GM23338 (cell line): ENCODE measurements at regions not wholly inside any gene's neighbourhood (a gene's known extent, or its start where the extent isn't known, plus 50 kb on each side); places are given as distances from the start of the nearest gene placed in this dataset.

Experiments
- ATAC-seq: fragments of 200-7000 bp; cut with Tn5 transposase; 3 replicates; pipeline ENCODE4 v1.9.1; 2020
- DNase-seq: peaks from one replicate; pipeline ENCODE4 v3.0.0-alpha.2; 2015; ENCODE audit warnings: low spot score
- H2AFZ ChIP-seq: fragments of 200-600 bp; sonication (generic); 2 replicates; pipeline ENCODE4 v1.8.0; 2016; ENCODE audit warnings: antibody characterized with exemption, mild to moderate bottlenecking, moderate library complexity
- H3F3A ChIP-seq: fragments of 200-600 bp; sonication (generic); replicated peaks from 2 replicates; pipeline ENCODE4 v1.8.0; 2017; ENCODE audit warnings: antibody characterized with exemption, mixed run types, low read depth
- H3K27ac ChIP-seq: fragments of 200-600 bp; sonication (generic); 2 replicates; pipeline ENCODE4 v1.6.1; 2016; ENCODE audit warnings: low read depth
- H3K27me3 ChIP-seq: fragments of 200-600 bp; sonication (generic); 2 replicates; pipeline ENCODE4 v1.8.0; 2016; ENCODE audit warnings: mild to moderate bottlenecking, mixed run types, moderate library complexity; ENCODE audit not compliant: insufficient read depth
- H3K36me3 ChIP-seq: fragments of 200-600 bp; sonication (generic); 2 replicates; pipeline ENCODE4 v1.8.0; 2016; ENCODE audit warnings: mild to moderate bottlenecking; ENCODE audit not compliant: insufficient read depth
- H3K4me1 ChIP-seq: fragments of 200-600 bp; sonication (generic); 2 replicates; pipeline ENCODE4 v1.8.0; 2016; ENCODE audit warnings: mild to moderate bottlenecking, moderate library complexity; ENCODE audit not compliant: insufficient read depth
- H3K4me2 ChIP-seq: fragments of 200-600 bp; sonication (generic); 2 replicates; pipeline ENCODE4 v1.7.1; 2017; ENCODE audit warnings: mixed run types
- H3K4me3 ChIP-seq: fragments of 200-600 bp; sonication (generic); 2 replicates; pipeline ENCODE4 v1.6.1; 2016; ENCODE audit warnings: mixed run types
- H3K79me2 ChIP-seq: fragments of 200-600 bp; sonication (generic); replicated peaks from 2 replicates; pipeline ENCODE4 v1.8.0; 2017; ENCODE audit warnings: mild to moderate bottlenecking; ENCODE audit not compliant: insufficient read depth
- H3K9me2 ChIP-seq: fragments of 200-600 bp; sonication (generic); 2 replicates; pipeline ENCODE4 v1.8.0; 2017; ENCODE audit not compliant: insufficient read depth
- H4K20me1 ChIP-seq: fragments of 200-600 bp; sonication (generic); replicated peaks from 2 replicates; pipeline ENCODE4 v1.8.0; 2017; ENCODE audit warnings: mild to moderate bottlenecking; ENCODE audit not compliant: insufficient read depth
- H3K27ac Mint-ChIP-seq: 2 replicates; pipeline ENCODE4 v1.8.0; 2020; ENCODE audit warnings: inconsistent platforms, mild to moderate bottlenecking, moderate library complexity, mixed read lengths
- H3K27me3 Mint-ChIP-seq: 3 replicates; pipeline ENCODE4 v1.8.0; 2022; ENCODE audit warnings: low read depth, mild to moderate bottlenecking, moderate library complexity, mixed read lengths, inconsistent platforms; ENCODE audit not compliant: insufficient read depth, poor library complexity
- H3K36me3 Mint-ChIP-seq: 3 replicates; pipeline ENCODE4 v1.8.0; 2021; ENCODE audit warnings: low read depth, mild to moderate bottlenecking, inconsistent platforms, moderate library complexity, mixed read lengths
- H3K4me1 Mint-ChIP-seq: 3 replicates; pipeline ENCODE4 v1.8.0; 2020; ENCODE audit warnings: mild to moderate bottlenecking, inconsistent platforms, mixed read lengths
- H3K4me3 Mint-ChIP-seq: 3 replicates; pipeline ENCODE4 v1.8.0; 2021; ENCODE audit warnings: moderate library complexity, mild to moderate bottlenecking, inconsistent platforms, mixed read lengths
- H3K9me3 Mint-ChIP-seq: 3 replicates; pipeline ENCODE4 v1.8.0; 2020; ENCODE audit warnings: moderate library complexity, mild to moderate bottlenecking, inconsistent platforms, mixed read lengths
- CREB1 ChIP-seq: fragments of 250-450 bp; sonication (Bioruptor Pico); IDR thresholded peaks from 2 replicates; pipeline ENCODE4 v1.5.0; 2020; ENCODE audit warnings: low read depth, mild to moderate bottlenecking, moderate library complexity
- CTCF ChIP-seq, 2 experiments: fragments of 200-600 bp in 1 of 2; sonication (generic) in 1 of 2; conservative IDR thresholded peaks; 2 replicates each; pipeline versions ENCODE4 v1.5.1 to v1.6.1; 2016 to 2017; ENCODE audit warnings: antibody characterized with exemption in 2 of 2, low read depth in 2 of 2, mild to moderate bottlenecking in 2 of 2, moderate library complexity in 1 of 2
- EZH2 ChIP-seq: fragments of 200-600 bp; sonication (generic); IDR thresholded peaks from one replicate; pipeline ENCODE4 v1.8.0; 2017; ENCODE audit warnings: antibody characterized with exemption, mild to moderate bottlenecking, low read depth; ENCODE audit not compliant: unreplicated experiment
- EZH2phosphoT487 ChIP-seq: fragments of 200-600 bp; sonication (generic); IDR thresholded peaks from one replicate; pipeline ENCODE4 v1.8.1; 2018; ENCODE audit warnings: antibody characterized with exemption; ENCODE audit not compliant: unreplicated experiment
- JUNB ChIP-seq: IDR thresholded peaks from one replicate; pipeline ENCODE4 v1.6.1; 2016; ENCODE audit warnings: antibody characterized with exemption; ENCODE audit not compliant: unreplicated experiment
- NANOG ChIP-seq: IDR thresholded peaks from 2 replicates; pipeline ENCODE4 v1.6.1; 2016; ENCODE audit warnings: antibody characterized with exemption, borderline replicate concordance
- POLR2AphosphoS5 ChIP-seq: IDR thresholded peaks from 2 replicates; pipeline ENCODE4 v1.6.1; 2016; ENCODE audit warnings: antibody characterized with exemption, low read depth
- REST ChIP-seq: IDR thresholded peaks from one replicate; pipeline ENCODE4 v1.6.1; 2018; ENCODE audit warnings: antibody characterized with exemption; ENCODE audit not compliant: unreplicated experiment
- STAT1 ChIP-seq: IDR thresholded peaks from one replicate; pipeline ENCODE4 v1.6.1; 2016; ENCODE audit warnings: antibody characterized with exemption; ENCODE audit not compliant: unreplicated experiment
- ZNF114 ChIP-seq: fragments of 250-450 bp; sonication (Bioruptor Pico); IDR thresholded peaks from 2 replicates; pipeline ENCODE4 v1.5.0; 2020; ENCODE audit warnings: mild to moderate bottlenecking, moderate library complexity
- ZNF331 ChIP-seq: fragments of 250-450 bp; sonication (Bioruptor Pico); IDR thresholded peaks from 2 replicates; pipeline ENCODE4 v1.5.0; 2020; ENCODE audit warnings: low read depth, mild to moderate bottlenecking, moderate library complexity

GRCh38 chr2:221016551-221016950, 555.6 kb downstream of the EPHA4 start (continued):
- no peak for TF ChIP-seq CTCF (conservative IDR thresholded peaks at IDR 0.05; ENCODE audit: low read depth in 2 of 2)
- no peak for TF ChIP-seq NANOG
- no peak for TF ChIP-seq STAT1
- TF ChIP-seq CREB1 = no peak
- TF ChIP-seq EZH2phosphoT487 = no peak
- TF ChIP-seq ZNF114 (CRISPR knock-in tag) = no peak
- no peak for TF ChIP-seq REST
- no peak for TF ChIP-seq EZH2
- no peak for TF ChIP-seq POLR2AphosphoS5
- TF ChIP-seq JUNB = no peak

GRCh38 chr2:221018262-221018661, 553.8 kb downstream of the EPHA4 start:
- peak; percentile 4 for DNase-seq
- H4K20me1 ChIP-seq = no peaks in the 10 kb centered on the region
- H3K4me2 ChIP-seq = no peak overlapping the region
- H3K27me3 ChIP-seq = no peaks in the 10 kb centered on the region
- no peak overlapping the region for H3K27ac ChIP-seq
- Mint-ChIP-seq H3K9me3 (no peaks in the 10 kb centered on the region), H3K27me3 (no peaks in the 10 kb centered on the region), H3K4me3 (no peak overlapping the region), H3K36me3 (no peaks in the 10 kb centered on the region), H3K27ac (no peak overlapping the region), H3K4me1 (peaks cover 16% of the 10 kb centered on the region)
- no peaks in the 10 kb centered on the region; the same call in 1 of the 2 replicates for H3K9me2 ChIP-seq
- no peaks in the 10 kb centered on the region for H3K36me3 ChIP-seq
- H3F3A ChIP-seq = no peaks in the 10 kb centered on the region
- H3K79me2 ChIP-seq = no peaks in the 10 kb centered on the region
- 0 out of 2 replicates have a peak, but pooled peaks cover 3% of the 10 kb centered on the region for H3K4me1 ChIP-seq
- ATAC-seq = peak; percentile 75
- H2AFZ ChIP-seq = no peak overlapping the region
- H3K4me3 ChIP-seq = no peak overlapping the region
- TF ChIP-seq ZNF114 (CRISPR knock-in tag) (no peak), STAT1 (no peak), EZH2phosphoT487 (no peak), CTCF (conservative IDR thresholded peaks at IDR 0.05; ENCODE audit: low read depth in 2 of 2) (no peak), JUNB (no peak), ZNF331 (no peak)
